ENCODE measurements at regions not wholly inside any gene's neighbourhood (a gene's known extent, or its start where the extent isn't known, plus 50 kb on each side); places are given as distances from the start of the nearest gene placed in this dataset.

DNA sequence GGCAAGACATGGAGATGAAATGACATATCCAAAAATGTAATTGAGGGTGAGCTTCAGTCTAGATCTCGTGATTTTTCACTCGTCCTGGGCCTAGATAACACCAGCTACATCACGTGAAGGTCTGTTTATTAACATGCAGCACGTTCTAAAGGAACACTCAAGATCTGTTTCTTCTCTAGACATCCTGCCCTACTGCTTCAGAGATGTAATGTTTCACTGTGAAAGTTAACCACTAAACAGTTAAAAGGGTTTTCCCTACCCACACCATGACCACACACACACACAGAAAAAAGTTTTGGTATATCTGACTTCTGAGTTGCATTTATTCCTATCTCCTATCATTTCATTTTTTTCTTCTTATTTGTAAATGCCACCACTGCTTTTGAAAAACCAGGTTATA is 52.3 kb upstream of the SMIM31 start:
- H3K4me1 Mint-ChIP-seq, result peaks cover 2% of the 10 kb centered on the region
- no peaks in the 10 kb centered on the region for H3K9me3 Mint-ChIP-seq
- peaks cover 5% of the 10 kb centered on the region for H3K27me3 Mint-ChIP-seq
- no peak overlapping the region for H3K4me3 Mint-ChIP-seq
- DNase-seq, result no peak
- H3K27ac Mint-ChIP-seq, result no peak overlapping the region
- no peaks in the 10 kb centered on the region for H3K36me3 Mint-ChIP-seq (ENCODE audit: low read depth)
- intact Hi-C loops (cut with micrococcal nuclease), result no loop called here

Data from activated CD4-positive, alpha-beta T cell treated with anti-CD3 and anti-CD28 coated beads, Interleukin-2, amount 10 ng/mL, durations not matched to agents 24 days and 14 days (primary cell).